Bronchial epithelial cell (primary cell): ENCODE measurements at regions not wholly inside any gene's neighbourhood (a gene's known extent, or its start where the extent isn't known, plus 50 kb on each side); places are given as distances from the start of the nearest gene placed in this dataset.

Experiments
- DNase-seq: peaks from one replicate; pipeline ENCODE4 v3.0.0-alpha.2; 2010; ENCODE audit warnings: low read depth
- FAIRE-seq: peaks from 2 replicates; lab custom pipeline; 2011; peaks lifted over from hg19 to GRCh38; lab: Jason Lieb, UNC
- H3K27me3 ChIP-seq: 2 replicates; pipeline ENCODE4 v1.5.1; 2011; ENCODE audit warnings: low read length; ENCODE audit not compliant: control insufficient read depth, insufficient read depth
- H3K36me3 ChIP-seq: 2 replicates; pipeline ENCODE4 v1.5.1; 2011; ENCODE audit warnings: low read length; ENCODE audit not compliant: control insufficient read depth, insufficient read depth
- H3K4me3 ChIP-seq: 2 replicates; pipeline ENCODE4 v1.5.1; 2011; ENCODE audit warnings: mild to moderate bottlenecking, low read depth, low read length, control low read depth
- TF ChIP-seq, protein P1 (sequence below): IDR thresholded peaks from 2 replicates; pipeline ENCODE4 v1.5.1; 2011; ENCODE audit warnings: mild to moderate bottlenecking, moderate library complexity, low read length, control low read depth, inconsistent platforms; ENCODE audit not compliant: insufficient read depth, severe bottlenecking

DNA sequence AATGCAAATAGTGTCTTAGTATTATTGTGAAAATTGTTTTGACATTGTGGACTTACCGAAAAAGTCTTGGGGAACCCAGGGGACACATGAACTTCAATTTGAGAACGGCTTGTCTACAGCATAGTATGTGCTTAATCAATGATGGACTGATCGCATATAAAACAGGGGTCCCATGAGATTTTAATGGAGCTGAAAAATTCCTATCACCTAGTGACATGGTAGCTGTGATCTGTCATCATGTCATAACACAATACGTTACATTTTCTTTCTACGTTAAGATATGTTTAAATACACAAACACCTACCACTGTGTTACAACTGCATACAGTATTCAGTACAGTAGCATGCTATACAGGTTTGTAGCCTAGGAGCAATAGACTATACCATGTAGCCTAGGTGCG is 153.3 kb upstream of the FOXD3 start:
- no peak for FAIRE-seq
- no peaks in the 10 kb centered on the region for H3K36me3 ChIP-seq
- H3K27me3 ChIP-seq, result no peaks in the 10 kb centered on the region
- TF ChIP-seq, protein P1, sequence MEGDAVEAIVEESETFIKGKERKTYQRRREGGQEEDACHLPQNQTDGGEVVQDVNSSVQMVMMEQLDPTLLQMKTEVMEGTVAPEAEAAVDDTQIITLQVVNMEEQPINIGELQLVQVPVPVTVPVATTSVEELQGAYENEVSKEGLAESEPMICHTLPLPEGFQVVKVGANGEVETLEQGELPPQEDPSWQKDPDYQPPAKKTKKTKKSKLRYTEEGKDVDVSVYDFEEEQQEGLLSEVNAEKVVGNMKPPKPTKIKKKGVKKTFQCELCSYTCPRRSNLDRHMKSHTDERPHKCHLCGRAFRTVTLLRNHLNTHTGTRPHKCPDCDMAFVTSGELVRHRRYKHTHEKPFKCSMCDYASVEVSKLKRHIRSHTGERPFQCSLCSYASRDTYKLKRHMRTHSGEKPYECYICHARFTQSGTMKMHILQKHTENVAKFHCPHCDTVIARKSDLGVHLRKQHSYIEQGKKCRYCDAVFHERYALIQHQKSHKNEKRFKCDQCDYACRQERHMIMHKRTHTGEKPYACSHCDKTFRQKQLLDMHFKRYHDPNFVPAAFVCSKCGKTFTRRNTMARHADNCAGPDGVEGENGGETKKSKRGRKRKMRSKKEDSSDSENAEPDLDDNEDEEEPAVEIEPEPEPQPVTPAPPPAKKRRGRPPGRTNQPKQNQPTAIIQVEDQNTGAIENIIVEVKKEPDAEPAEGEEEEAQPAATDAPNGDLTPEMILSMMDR, result no peak
- no peak for DNase-seq
- H3K4me3 ChIP-seq, result no peak overlapping the region

DNA sequence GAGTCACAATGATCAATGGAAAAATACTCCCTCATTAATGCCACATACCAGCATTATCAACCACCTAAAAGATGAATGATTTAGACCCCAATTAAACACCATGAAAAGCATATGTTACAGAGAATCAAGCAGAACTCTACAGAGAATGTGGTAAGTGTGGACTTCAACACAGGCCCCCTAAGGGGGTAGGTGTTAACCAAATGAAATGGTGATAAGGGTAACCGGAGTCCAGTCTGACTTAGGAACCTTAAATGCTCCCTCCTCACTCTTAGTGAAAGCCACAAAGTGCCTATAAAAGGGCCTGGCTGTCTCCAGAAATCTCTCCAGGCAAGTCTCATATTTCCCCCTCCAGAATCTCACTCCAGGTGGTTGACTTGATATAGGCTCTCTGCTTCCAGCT is 149.2 kb upstream of the FOXD3 start:
- TF ChIP-seq, protein P1, result no peak
- H3K36me3 ChIP-seq, result no peaks in the 10 kb centered on the region
- H3K4me3 ChIP-seq, result no peak overlapping the region
- no peaks in the 10 kb centered on the region for H3K27me3 ChIP-seq
- FAIRE-seq, result no peak
- no peak for DNase-seq

DNA sequence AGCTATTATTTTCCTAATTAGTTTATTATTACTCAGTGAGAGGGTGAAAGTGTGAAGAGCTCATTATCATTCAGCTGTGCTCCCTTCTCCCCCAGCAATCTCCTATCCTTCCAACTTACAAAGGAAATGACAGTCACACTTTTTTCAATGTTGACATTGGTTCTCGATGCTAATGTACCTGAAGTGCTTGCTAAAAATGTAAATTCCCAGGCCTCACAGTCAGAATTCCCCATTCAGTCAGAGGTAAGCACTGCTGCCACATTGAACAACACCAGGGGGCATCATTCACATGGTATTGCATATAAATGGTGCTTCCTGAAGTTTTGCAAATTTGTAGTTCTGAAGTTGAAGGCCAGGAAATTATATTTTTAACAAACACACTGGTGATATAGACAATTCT is 132.7 kb upstream of the FOXD3 start:
- no peaks in the 10 kb centered on the region for H3K36me3 ChIP-seq
- no peak for DNase-seq
- TF ChIP-seq, protein P1, result no peak
- no peak overlapping the region for H3K4me3 ChIP-seq
- no peaks in the 10 kb centered on the region for H3K27me3 ChIP-seq
- FAIRE-seq, result no peak

DNA sequence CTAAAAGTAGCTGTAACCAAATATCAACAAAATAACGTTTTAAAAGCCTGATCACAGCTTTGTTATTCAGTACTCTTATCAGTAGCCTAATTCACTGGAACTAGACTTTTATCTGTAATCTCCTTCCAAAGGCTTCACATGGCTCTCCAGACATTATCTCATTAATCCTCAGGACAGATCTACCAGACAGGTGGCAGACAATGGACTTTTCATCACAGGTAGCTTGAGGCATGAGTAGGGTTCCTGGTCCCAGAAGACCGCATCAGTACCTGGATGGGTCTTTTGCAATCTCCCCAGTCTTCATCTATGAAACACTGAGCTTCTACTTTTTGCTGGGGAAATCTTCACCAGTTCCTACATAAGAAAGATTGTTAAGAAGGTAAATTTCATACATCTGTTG is 132.2 kb upstream of the FOXD3 start:
- TF ChIP-seq, protein P1, result no peak
- DNase-seq (no peak), FAIRE-seq (no peak)
- no peak overlapping the region for H3K4me3 ChIP-seq
- no peaks in the 10 kb centered on the region for H3K36me3 ChIP-seq
- no peaks in the 10 kb centered on the region for H3K27me3 ChIP-seq

DNA sequence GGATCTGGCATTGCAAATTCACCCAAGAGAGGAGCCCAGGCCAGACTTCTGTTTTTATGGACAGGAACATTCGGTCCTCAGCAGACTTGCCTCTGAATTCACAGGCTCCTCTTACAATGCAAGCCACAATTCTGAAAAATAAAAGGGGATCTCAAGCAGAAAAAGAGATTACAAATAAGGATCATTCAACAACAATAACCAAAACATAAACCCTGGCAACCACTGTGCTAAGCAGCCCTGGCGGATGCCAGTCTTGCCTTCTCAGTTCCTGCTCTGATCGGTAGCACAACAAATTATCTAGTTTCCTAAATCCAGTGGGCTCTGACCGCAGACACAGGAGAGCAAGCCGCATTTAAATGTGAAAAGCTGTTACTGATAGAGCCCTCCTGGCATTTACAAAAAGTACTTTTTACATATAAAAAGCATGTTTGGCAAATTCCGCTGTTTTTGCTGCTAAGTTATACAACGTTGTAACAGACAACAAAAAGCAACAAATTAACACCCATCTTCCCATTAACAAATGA is 123.4 kb upstream of the FOXD3 start:
- H3K4me3 ChIP-seq, result no peak overlapping the region
- TF ChIP-seq, protein P1, result no peak
- FAIRE-seq (no peak), DNase-seq (no peak)
- no peaks in the 10 kb centered on the region for H3K27me3 ChIP-seq
- H3K36me3 ChIP-seq, result no peaks in the 10 kb centered on the region

DNA sequence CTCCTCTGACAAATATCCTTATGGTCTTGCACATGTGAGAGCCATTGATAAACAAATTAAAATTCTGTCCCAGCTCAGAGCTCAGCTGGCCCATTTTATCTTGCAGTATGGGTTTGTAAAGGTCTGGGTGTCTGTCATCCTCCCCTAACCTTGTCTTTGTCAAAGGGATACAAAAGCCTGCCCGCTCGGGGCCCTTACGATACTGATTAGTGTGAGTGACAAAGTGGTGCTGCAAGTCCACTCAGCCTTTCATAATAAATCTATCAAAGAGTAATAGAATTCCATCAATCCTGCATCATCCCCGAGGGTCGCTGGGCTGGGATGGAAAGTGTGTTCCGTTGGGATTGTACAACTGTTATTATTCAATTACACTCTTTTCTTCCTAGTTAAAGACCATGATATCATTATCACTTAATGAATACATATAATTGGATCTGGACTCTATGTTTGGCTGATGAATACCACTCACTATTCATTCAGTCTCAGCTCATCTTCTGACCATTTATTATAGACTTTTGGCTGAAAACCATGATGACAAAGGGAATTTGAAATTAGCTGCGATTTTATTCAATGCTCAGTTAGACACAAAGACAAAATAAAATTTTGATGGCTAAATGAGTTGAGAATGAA is 122.5 kb upstream of the FOXD3 start:
- DNase-seq (no peak), FAIRE-seq (no peak)
- no peaks in the 10 kb centered on the region for H3K36me3 ChIP-seq
- TF ChIP-seq, protein P1, result no peak
- no peak overlapping the region for H3K4me3 ChIP-seq
- no peaks in the 10 kb centered on the region for H3K27me3 ChIP-seq
